Stimulated activated CD4-positive, alpha-beta T cell treated with anti-CD3 and anti-CD28 coated beads, Interleukin-4, amount 100 ng/mL, for 24 hours (primary cell): ENCODE measurements at regions not wholly inside any gene's neighbourhood (a gene's known extent, or its start where the extent isn't known, plus 50 kb on each side); places are given as distances from the start of the nearest gene placed in this dataset.

Experiments
- DNase-seq: peaks from one replicate; pipeline ENCODE4 v3.0.0-alpha.2; 2020

GRCh38 chr1:67563684-67564083 lies 121.3 kb upstream of the GADD45A start:
- no peak for DNase-seq

GRCh38 chr1:67564193-67564592 lies 120.8 kb upstream of the GADD45A start:
- DNase-seq = no peak

- no peak for DNase-seq
These were observed 118.1 kb upstream of the GADD45A start for GRCh38 chr1:67566803-67567377.

GRCh38 chr1:67570486-67571143 lies 114.4 kb upstream of the GADD45A start:
- no peak for DNase-seq

GRCh38 chr1:67571406-67571805 lies 113.6 kb upstream of the GADD45A start:
- no peak for DNase-seq

GRCh38 chr1:67571901-67572593 lies 113.0 kb upstream of the GADD45A start:
- no peak for DNase-seq

GRCh38 chr1:67572594-67573221 lies 112.3 kb upstream of the GADD45A start:
- DNase-seq = no peak

- DNase-seq = no peak
These were observed 111.6 kb upstream of the GADD45A start for GRCh38 chr1:67573311-67573872.

- no peak for DNase-seq
These were observed 110.8 kb upstream of the GADD45A start for GRCh38 chr1:67574221-67574620.

GRCh38 chr1:67575861-67576260 lies 109.1 kb upstream of the GADD45A start:
- DNase-seq = no peak

GRCh38 chr1:67576474-67576873 lies 108.5 kb upstream of the GADD45A start:
- DNase-seq = no peak

- DNase-seq = no peak
These were observed 107.4 kb upstream of the GADD45A start for GRCh38 chr1:67577646-67578045.

- no peak for DNase-seq
These were observed 106.5 kb upstream of the GADD45A start for GRCh38 chr1:67578397-67579020.

GRCh38 chr1:67579623-67580394 lies 105.2 kb upstream of the GADD45A start:
- no peak for DNase-seq

- no peak for DNase-seq
These were observed 104.2 kb upstream of the GADD45A start for GRCh38 chr1:67580691-67581403.

- DNase-seq = no peak
These were observed 102.2 kb upstream of the GADD45A start for GRCh38 chr1:67582625-67583461.

GRCh38 chr1:67583462-67583950 lies 101.5 kb upstream of the GADD45A start:
- DNase-seq = no peak

GRCh38 chr1:67584938-67585337 lies 100.1 kb upstream of the GADD45A start:
- DNase-seq = no peak

GRCh38 chr1:67586596-67586995 lies 98.4 kb upstream of the GADD45A start:
- no peak for DNase-seq

- no peak for DNase-seq
These were observed 96.7 kb upstream of the GADD45A start for GRCh38 chr1:67588178-67588855.
